Transverse colon (tissue), 4 donors: ENCODE measurements at regions not wholly inside any gene's neighbourhood (a gene's known extent, or its start where the extent isn't known, plus 50 kb on each side); places are given as distances from the start of the nearest gene placed in this dataset.

ENCODE experiments used
- DNase-seq: peaks from one replicate; pipeline ENCODE4 v3.0.0-alpha.2; 2019
- H3K27ac ChIP-seq, 4 donors: fragments of 200-600 bp; sonication (generic); 2 replicates each; pipeline ENCODE4 v1.5.1; 2016 to 2018; ENCODE audit warnings: inconsistent platforms in 4 of 4
- H3K27me3 ChIP-seq: fragments of 200-600 bp; sonication (generic); 2 replicates; pipeline ENCODE4 v1.5.1; 2017; ENCODE audit warnings: inconsistent platforms
- H3K36me3 ChIP-seq, 4 donors: fragments of 200-600 bp; sonication (generic); 2 replicates each; pipeline ENCODE4 v1.5.1; 2017 to 2019; ENCODE audit warnings: inconsistent platforms in 4 of 4
- H3K4me1 ChIP-seq, 4 donors: fragments of 200-600 bp; sonication (generic); 2 replicates each; pipeline ENCODE4 v1.5.1; 2017 to 2020; ENCODE audit warnings: inconsistent platforms in 4 of 4
- H3K4me3 ChIP-seq, 4 donors: fragments of 200-600 bp; sonication (generic); 1 replicate in 1 of 4; 2 replicates in 3 of 4; pipeline versions ENCODE4 v1.5.1 to v1.6.1; 2017 to 2019; ENCODE audit warnings: inconsistent platforms in 4 of 4
- H3K9me3 ChIP-seq, 2 donors: fragments of 200-600 bp; sonication (generic); 2 replicates each; pipeline ENCODE4 v1.5.1; 2017 to 2019; ENCODE audit warnings: inconsistent platforms in 2 of 2
- EP300 ChIP-seq: sonication (generic); formaldehyde crosslinking; IDR thresholded peaks from one replicate; pipeline ENCODE4 v1.6.1; 2017; ENCODE audit warnings: antibody characterized with exemption, low read depth
- POLR2A ChIP-seq: fragments of 450-650 bp; IDR thresholded peaks from one replicate; pipeline ENCODE4 v1.6.1; 2016; ENCODE audit warnings: antibody characterized with exemption, mild to moderate bottlenecking, moderate library complexity
- POLR2AphosphoS5 ChIP-seq, 3 donors: sonication (generic); formaldehyde crosslinking; IDR thresholded peaks; one replicate each; pipeline ENCODE4 v1.6.1; 2016; ENCODE audit warnings: antibody characterized with exemption in 3 of 3
- WGBS, 2 donors: methylation state at CpG; one replicate each; pipeline ENCODE4 v1.1.5; 2018; ENCODE audit warnings: low coverage in 1 of 2; 5-methylcytosine and 5-hydroxymethylcytosine counted together
- in situ Hi-C, 4 donors: fragments of 200-750 bp; cut with MboI; loops; one replicate each; pipeline versions ENCODE4 v1.15.0 to v1.15.1; 2017; ENCODE audit warnings: low sequenced_read_pairs in 3 of 4, low pct_ligation_motif_present in 1 of 4, low pct_unique_long_range_greater_than_20kb in 1 of 4
- intact Hi-C: fragments of 100-400 bp; cut with DNase I; formaldehyde crosslinking; loops from one replicate; pipeline ENCODE4 v1.15.1; 2023; ENCODE audit warnings: low total_unique reads
- TF ChIP-seq, protein P1 (sequence below), 5 experiments: fragments of 200-600 bp in 3 of 5; fragments of 450-650 bp in 2 of 5; sonication (generic) in 3 of 5; IDR thresholded peaks; 1 replicate in 2 of 5; 2 replicates in 3 of 5; pipeline ENCODE4 v1.5.1; 2016 to 2017; ENCODE audit warnings: antibody characterized with exemption in 5 of 5, inconsistent platforms in 3 of 5, mild to moderate bottlenecking in 2 of 5, moderate library complexity in 1 of 5

DNA sequence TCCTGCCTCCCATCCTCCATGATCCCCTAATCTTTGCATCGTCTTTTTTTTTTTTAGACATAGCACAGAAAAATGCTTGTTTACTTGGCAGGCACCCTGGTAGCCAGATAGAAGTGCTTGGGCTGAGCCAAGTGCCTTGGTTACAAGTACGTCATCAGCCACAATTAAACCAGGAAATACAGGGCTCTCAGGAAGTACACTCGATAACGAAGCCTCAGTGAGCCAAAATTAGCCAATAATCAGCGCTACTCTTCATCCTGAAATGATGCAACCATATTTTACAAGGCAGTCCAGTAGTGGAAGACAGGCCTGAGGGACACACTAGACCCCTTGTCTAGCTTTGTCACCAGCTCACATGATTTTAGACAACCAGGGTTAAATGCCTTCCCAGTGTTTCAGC lies 194.0 kb upstream of the NBEA start:
- WGBS, 2 donors, result 24% methylated on average over 5 of the region's 5 CpGs; no CpG with 5 or more reads in 1 of the 2 donors
- DNase-seq, result peak; percentile 13
- TF ChIP-seq POLR2AphosphoS5 (IDR thresholded peaks at IDR 0.05) (no peak), POLR2A (no peak), EP300 (no peak)
- TF ChIP-seq, protein P1, sequence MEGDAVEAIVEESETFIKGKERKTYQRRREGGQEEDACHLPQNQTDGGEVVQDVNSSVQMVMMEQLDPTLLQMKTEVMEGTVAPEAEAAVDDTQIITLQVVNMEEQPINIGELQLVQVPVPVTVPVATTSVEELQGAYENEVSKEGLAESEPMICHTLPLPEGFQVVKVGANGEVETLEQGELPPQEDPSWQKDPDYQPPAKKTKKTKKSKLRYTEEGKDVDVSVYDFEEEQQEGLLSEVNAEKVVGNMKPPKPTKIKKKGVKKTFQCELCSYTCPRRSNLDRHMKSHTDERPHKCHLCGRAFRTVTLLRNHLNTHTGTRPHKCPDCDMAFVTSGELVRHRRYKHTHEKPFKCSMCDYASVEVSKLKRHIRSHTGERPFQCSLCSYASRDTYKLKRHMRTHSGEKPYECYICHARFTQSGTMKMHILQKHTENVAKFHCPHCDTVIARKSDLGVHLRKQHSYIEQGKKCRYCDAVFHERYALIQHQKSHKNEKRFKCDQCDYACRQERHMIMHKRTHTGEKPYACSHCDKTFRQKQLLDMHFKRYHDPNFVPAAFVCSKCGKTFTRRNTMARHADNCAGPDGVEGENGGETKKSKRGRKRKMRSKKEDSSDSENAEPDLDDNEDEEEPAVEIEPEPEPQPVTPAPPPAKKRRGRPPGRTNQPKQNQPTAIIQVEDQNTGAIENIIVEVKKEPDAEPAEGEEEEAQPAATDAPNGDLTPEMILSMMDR (IDR thresholded peaks at IDR 0.05), result no peak

DNA sequence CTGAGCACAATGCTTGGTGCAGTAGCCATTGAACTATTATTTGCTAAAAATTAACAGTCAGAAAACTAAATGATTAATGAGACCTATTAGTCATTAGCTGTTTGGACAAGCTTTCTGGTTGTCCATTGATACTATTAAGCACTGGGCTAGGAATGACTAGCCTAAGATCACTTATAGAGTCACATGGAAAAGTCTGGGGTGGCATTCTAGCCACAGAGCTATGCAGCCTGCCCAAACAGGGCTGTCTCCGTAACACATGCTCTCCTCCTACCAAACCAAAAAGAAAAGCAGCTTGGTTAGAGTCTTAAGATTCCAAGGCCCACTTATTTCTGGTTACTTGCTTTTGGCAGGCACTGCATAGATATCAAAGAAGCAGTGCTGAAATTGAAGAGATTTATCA lies 193.5 kb upstream of the NBEA start:
- H3K4me3 ChIP-seq, result no peak overlapping the region
- in situ Hi-C loops, result no loop called here
- H3K27ac ChIP-seq, result peak overlapping the region in 2 of 4 donors; percentile 26 to 45
- no peaks in the 10 kb centered on the region for H3K27me3 ChIP-seq
- 75% methylated on average over 1 of the region's 1 CpG; no CpG with 5 or more reads in 1 of the 2 donors for WGBS, 2 donors
- intact Hi-C loops, result no loop called here
- DNase-seq, result no peak
- TF ChIP-seq, protein P1 (IDR thresholded peaks at IDR 0.05), result no peak
- TF ChIP-seq POLR2AphosphoS5 (IDR thresholded peaks at IDR 0.05) (no peak), POLR2A (no peak), EP300 (no peak)
- no peaks in the 10 kb centered on the region for H3K9me3 ChIP-seq
- H3K36me3 ChIP-seq, result no peaks in the 10 kb centered on the region
- H3K4me1 ChIP-seq, result peaks cover 0 to 43% (median 11%) of the 10 kb centered on the region in 4 donors

More for the DNA sequence above, 194.0 kb upstream of the NBEA start:
- H3K9me3 ChIP-seq, result no peaks in the 10 kb centered on the region
- intact Hi-C loops (no loop called here), in situ Hi-C loops (no loop called here)
- H3K4me1 ChIP-seq, result peaks cover 0 to 43% (median 11%) of the 10 kb centered on the region in 4 donors
- H3K36me3 ChIP-seq, result no peaks in the 10 kb centered on the region
- no peak overlapping the region for H3K4me3 ChIP-seq
- H3K27me3 ChIP-seq, result no peaks in the 10 kb centered on the region
- H3K27ac ChIP-seq, result peak overlapping the region in 1 of 4 donors; percentile 26

DNA sequence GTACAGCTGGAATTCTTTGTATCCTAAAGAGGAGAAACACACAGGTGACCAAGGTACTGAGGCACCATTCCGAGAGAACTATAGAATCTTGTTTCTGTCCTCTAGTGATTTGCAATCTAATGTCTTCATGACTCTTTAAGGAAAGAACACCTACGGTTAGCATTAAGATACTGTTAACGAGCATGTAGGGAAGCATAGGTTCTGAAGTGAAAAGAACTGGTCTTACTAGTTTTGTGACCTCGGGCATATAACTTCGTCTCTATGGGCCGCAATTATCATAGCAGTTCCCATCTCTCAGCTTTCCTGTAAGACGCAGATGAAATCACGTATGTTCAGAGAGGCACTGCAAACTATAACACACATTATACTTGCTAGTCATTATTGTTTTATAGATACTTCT lies 193.0 kb upstream of the NBEA start:
- H3K27ac ChIP-seq, result peak overlapping the region in 2 of 4 donors; percentile 26 to 45
- DNase-seq, result no peak
- no peaks in the 10 kb centered on the region for H3K9me3 ChIP-seq
- H3K4me3 ChIP-seq, result no peak overlapping the region
- intact Hi-C loops, result no loop called here
- in situ Hi-C loops, result no loop called here
- no peaks in the 10 kb centered on the region for H3K27me3 ChIP-seq
- TF ChIP-seq POLR2A (no peak), EP300 (no peak), POLR2AphosphoS5 (IDR thresholded peaks at IDR 0.05) (no peak)
- TF ChIP-seq, protein P1 (IDR thresholded peaks at IDR 0.05), result no peak
- 45 to 58% methylated on average over 5 to 8 of the region's 8 CpGs for WGBS, 2 donors
- H3K4me1 ChIP-seq, result peaks cover 0 to 43% (median 11%) of the 10 kb centered on the region in 4 donors
- no peaks in the 10 kb centered on the region for H3K36me3 ChIP-seq

DNA sequence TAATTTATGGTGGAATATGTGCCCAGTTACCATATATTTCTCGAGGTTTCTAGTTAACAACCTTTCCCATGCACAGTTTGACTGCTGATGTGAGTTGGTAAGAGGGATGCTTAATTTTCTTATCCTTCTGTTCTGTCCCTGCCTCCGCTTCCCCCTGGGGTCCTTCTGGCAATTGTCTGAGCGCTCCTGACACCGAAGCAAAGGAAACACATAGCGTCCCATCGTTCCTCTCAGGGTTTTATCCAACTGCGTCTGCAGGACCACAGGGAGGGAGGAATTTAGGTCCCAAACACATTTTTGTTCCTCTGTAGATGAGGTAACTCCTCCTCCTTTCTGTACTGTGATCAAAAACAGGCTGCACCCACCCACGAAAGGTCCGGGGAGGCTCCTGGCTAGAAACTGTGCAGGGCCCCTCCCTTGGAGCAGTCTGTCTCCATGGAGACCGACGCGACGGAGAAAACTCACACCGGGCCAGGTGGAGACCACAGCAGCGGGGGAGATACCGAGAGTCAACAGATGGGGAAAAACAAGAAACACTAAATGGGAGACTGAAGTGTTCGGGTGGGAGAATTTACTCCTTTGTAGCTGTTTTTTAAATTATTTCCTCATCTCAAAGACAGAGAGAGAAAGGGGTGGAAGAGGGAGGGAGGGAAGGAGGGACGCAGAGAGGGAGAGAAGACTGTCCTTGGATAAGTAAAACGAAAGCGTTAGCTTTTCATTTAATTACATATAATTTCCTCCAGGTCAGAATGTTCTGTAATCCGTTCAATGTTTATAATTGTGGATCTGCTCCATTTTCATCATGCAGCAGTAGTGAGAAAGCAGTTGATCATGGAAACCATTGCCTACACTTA lies 191.8 kb upstream of the NBEA start:
- DNase-seq, result peak; percentile 13
- no peaks in the 10 kb centered on the region for H3K9me3 ChIP-seq
- intact Hi-C loops (no loop called here), in situ Hi-C loops (no loop called here)
- H3K36me3 ChIP-seq, result no peaks in the 10 kb centered on the region
- H3K27me3 ChIP-seq, result no peaks in the 10 kb centered on the region
- TF ChIP-seq POLR2A, result no peak
- 28 to 39% methylated on average over 9 to 21 of the region's 21 CpGs for WGBS, 2 donors
- peaks cover 0 to 43% (median 11%) of the 10 kb centered on the region in 4 donors for H3K4me1 ChIP-seq
- no peak overlapping the region for H3K27ac ChIP-seq
- peak overlapping the region; percentile 13 to 43 (median 22) for H3K4me3 ChIP-seq
